HEK293T (cell line): ENCODE measurements at regions not wholly inside any gene's neighbourhood (a gene's known extent, or its start where the extent isn't known, plus 50 kb on each side); places are given as distances from the start of the nearest gene placed in this dataset.
A peak's percentile ranks its signal among the peaks of the same experiment; 100 is the strongest.

ENCODE experiments used
- BHLHE40 ChIP-seq: fragments of 450-650 bp; IDR thresholded peaks from 2 replicates; pipeline ENCODE4 v1.6.1; 2016; ENCODE audit warnings: mild to moderate bottlenecking, moderate library complexity, borderline replicate concordance
- CTBP1 ChIP-seq: fragments of 450-650 bp; IDR thresholded peaks from 2 replicates; pipeline ENCODE4 v1.6.1; 2016; ENCODE audit warnings: borderline replicate concordance
- NFRKB ChIP-seq: fragments of 450-650 bp; IDR thresholded peaks from 2 replicates; pipeline ENCODE4 v1.6.1; 2016; ENCODE audit warnings: mild to moderate bottlenecking, moderate library complexity
- SUZ12 ChIP-seq: fragments of 450-650 bp; IDR thresholded peaks from 2 replicates; pipeline ENCODE4 v1.6.1; 2016; ENCODE audit warnings: mild to moderate bottlenecking
- TF ChIP-seq, protein P1 (sequence below): fragments of 450-650 bp; IDR thresholded peaks from 2 replicates; pipeline ENCODE4 v1.6.1; 2016

DNA sequence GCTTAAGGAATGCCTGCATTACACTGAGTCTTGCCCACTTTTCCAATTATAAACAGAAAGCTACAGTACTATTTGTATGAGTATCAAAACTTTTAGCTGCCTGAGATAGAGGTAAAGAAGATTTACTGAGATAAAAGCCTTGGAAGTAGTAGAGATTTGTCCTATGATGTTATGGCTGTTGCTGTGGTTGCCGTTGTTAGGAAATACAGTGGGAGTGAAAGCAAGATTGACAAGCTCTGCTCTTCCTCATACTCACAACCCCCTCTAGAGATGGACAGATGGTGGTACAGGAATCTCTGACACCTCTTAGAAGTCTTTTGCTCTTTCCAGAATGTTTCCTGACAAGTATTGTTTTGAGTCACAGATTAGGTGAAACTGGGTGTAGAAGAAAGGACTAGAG, 242.5 kb downstream of the RPIA start:
- TF ChIP-seq SUZ12 (no peak), CTBP1 (no peak), NFRKB (no peak), BHLHE40 (no peak)
- TF ChIP-seq, protein P1, sequence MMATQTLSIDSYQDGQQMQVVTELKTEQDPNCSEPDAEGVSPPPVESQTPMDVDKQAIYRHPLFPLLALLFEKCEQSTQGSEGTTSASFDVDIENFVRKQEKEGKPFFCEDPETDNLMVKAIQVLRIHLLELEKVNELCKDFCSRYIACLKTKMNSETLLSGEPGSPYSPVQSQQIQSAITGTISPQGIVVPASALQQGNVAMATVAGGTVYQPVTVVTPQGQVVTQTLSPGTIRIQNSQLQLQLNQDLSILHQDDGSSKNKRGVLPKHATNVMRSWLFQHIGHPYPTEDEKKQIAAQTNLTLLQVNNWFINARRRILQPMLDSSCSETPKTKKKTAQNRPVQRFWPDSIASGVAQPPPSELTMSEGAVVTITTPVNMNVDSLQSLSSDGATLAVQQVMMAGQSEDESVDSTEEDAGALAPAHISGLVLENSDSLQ = peak; percentile 56
